Peyer's patch (tissue), 4 donors: ENCODE measurements at regions not wholly inside any gene's neighbourhood (a gene's known extent, or its start where the extent isn't known, plus 50 kb on each side); places are given as distances from the start of the nearest gene placed in this dataset.

Source experiments
- POLR2A ChIP-seq, 2 donors: fragments of 450-650 bp; IDR thresholded peaks; one replicate each; pipeline ENCODE4 v1.5.1; 2017; ENCODE audit warnings: antibody characterized with exemption in 2 of 2, mild to moderate bottlenecking in 2 of 2, moderate library complexity in 2 of 2
- TF ChIP-seq, protein P1 (sequence below), 6 experiments: fragments of 450-650 bp in 4 of 6; fragments of 200-600 bp in 2 of 6; sonication (generic) in 1 of 6; IDR thresholded peaks; one replicate each; pipeline ENCODE4 v1.5.1; 2017 to 2019; ENCODE audit warnings: antibody characterized with exemption in 6 of 6, mild to moderate bottlenecking in 3 of 6, moderate library complexity in 1 of 6

GRCh38 chr5:104062621-104063377 is 500.2 kb upstream of the NUDT12 start:
- TF ChIP-seq, protein P1, sequence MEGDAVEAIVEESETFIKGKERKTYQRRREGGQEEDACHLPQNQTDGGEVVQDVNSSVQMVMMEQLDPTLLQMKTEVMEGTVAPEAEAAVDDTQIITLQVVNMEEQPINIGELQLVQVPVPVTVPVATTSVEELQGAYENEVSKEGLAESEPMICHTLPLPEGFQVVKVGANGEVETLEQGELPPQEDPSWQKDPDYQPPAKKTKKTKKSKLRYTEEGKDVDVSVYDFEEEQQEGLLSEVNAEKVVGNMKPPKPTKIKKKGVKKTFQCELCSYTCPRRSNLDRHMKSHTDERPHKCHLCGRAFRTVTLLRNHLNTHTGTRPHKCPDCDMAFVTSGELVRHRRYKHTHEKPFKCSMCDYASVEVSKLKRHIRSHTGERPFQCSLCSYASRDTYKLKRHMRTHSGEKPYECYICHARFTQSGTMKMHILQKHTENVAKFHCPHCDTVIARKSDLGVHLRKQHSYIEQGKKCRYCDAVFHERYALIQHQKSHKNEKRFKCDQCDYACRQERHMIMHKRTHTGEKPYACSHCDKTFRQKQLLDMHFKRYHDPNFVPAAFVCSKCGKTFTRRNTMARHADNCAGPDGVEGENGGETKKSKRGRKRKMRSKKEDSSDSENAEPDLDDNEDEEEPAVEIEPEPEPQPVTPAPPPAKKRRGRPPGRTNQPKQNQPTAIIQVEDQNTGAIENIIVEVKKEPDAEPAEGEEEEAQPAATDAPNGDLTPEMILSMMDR (IDR thresholded peaks at IDR 0.05), result no peak
- no peak for TF ChIP-seq POLR2A (IDR thresholded peaks at IDR 0.05)
